B cell (primary cell): ENCODE measurements at regions not wholly inside any gene's neighbourhood (a gene's known extent, or its start where the extent isn't known, plus 50 kb on each side); places are given as distances from the start of the nearest gene placed in this dataset.

Experiments
- ATAC-seq: fragments of 200-7000 bp; cut with Tn5 transposase; one replicate; pipeline ENCODE4 v1.10.0; 2021; ENCODE audit warnings: low read depth, mild to moderate bottlenecking, moderate number of reproducible peaks, moderate library complexity
- CTCF ChIA-PET: fragments of 350-600 bp; sonication (Branson Sonifier 250); formaldehyde crosslinking; loops from one replicate; lab custom pipeline; 2021; ENCODE audit warnings: antibody characterized with exemption, inconsistent platforms; lab: Charles Lee
- POLR2A ChIA-PET: fragments of 350-600 bp; sonication (Branson Sonifier 250); formaldehyde crosslinking; loops from one replicate; lab custom pipeline; 2021; ENCODE audit warnings: antibody characterized with exemption; lab: Charles Lee
- DNase-seq: peaks from one replicate; pipeline ENCODE4 v3.0.0; 2013
- H2AFZ ChIP-seq: 2 replicates; pipeline ENCODE4 v1.6.1; 2012; ENCODE audit warnings: mild to moderate bottlenecking, low read depth, low read length; ENCODE audit not compliant: insufficient read depth, poor library complexity, severe bottlenecking
- H3K27ac ChIP-seq, 2 donors: 1 replicate in 1 of 2; 2 replicates in 1 of 2; pipeline ENCODE4 v1.5.1; 2012 to 2013; ENCODE audit warnings: low read length in 2 of 2, mild to moderate bottlenecking in 2 of 2, moderate library complexity in 1 of 2
- H3K27me3 ChIP-seq, 4 experiments: fragments of 200-600 bp in 1 of 4; sonication (generic) in 1 of 4; replicated peaks in 1 of 4; 1 replicate in 2 of 4; 2 replicates in 2 of 4; pipeline versions ENCODE4 v1.6.1 to v1.7.0; 2013 to 2016; ENCODE audit warnings: low read length in 3 of 4, mild to moderate bottlenecking in 2 of 4, mixed read lengths in 1 of 4, moderate library complexity in 1 of 4; ENCODE audit not compliant: insufficient read depth in 4 of 4, control insufficient read depth in 3 of 4; ENCODE audit errors: control extremely low read depth in 1 of 4
- H3K36me3 ChIP-seq, 2 experiments: replicated peaks in 1 of 2; 1 replicate in 1 of 2; 2 replicates in 1 of 2; pipeline versions ENCODE4 v1.6.1 to v1.7.1; 2013; ENCODE audit warnings: low read length in 1 of 2; ENCODE audit not compliant: insufficient read depth in 2 of 2, control insufficient read depth in 1 of 2; ENCODE audit errors: control extremely low read depth in 1 of 2, extremely low read depth in 1 of 2
- H3K4me1 ChIP-seq, 2 donors: fragments of 200-600 bp in 1 of 2; sonication (generic) in 1 of 2; 1 replicate in 1 of 2; 2 replicates in 1 of 2; pipeline versions ENCODE4 v1.5.1 to v1.6.1; 2013 to 2017; ENCODE audit warnings: low read length in 2 of 2; ENCODE audit not compliant: control insufficient read depth in 2 of 2, insufficient read depth in 2 of 2
- H3K4me2 ChIP-seq: replicated peaks from 2 replicates; pipeline ENCODE3; 2012; ENCODE audit warnings: mild to moderate bottlenecking, low read depth, low read length; ENCODE audit not compliant: poor library complexity, severe bottlenecking
- H3K4me3 ChIP-seq, 5 experiments: fragments of 200-600 bp in 1 of 5; sonication (generic) in 1 of 5; 1 replicate in 3 of 5; 2 replicates in 2 of 5; pipeline versions ENCODE4 v1.5.1 to v1.7.0; 2011 to 2016; ENCODE audit warnings: low read length in 4 of 5, mild to moderate bottlenecking in 4 of 5, low read depth in 2 of 5, control low read depth in 1 of 5, moderate library complexity in 1 of 5; ENCODE audit not compliant: insufficient read depth in 1 of 5; ENCODE audit errors: control extremely low read depth in 1 of 5, extremely low read depth in 1 of 5
- H3K79me2 ChIP-seq: fragments of 200-600 bp; sonication (generic); one replicate; pipeline ENCODE4 v1.6.0; 2016; ENCODE audit warnings: low read length; ENCODE audit not compliant: control insufficient read depth, insufficient read depth
- H3K9ac ChIP-seq: fragments of 200-600 bp; sonication (generic); 2 replicates; pipeline ENCODE4 v1.6.1; 2017; ENCODE audit warnings: mild to moderate bottlenecking, low read length, moderate library complexity
- H3K9me3 ChIP-seq, 3 donors: one replicate each; pipeline versions ENCODE4 v1.6.1 to v1.7.1; 2013; ENCODE audit warnings: low read length in 2 of 3; ENCODE audit not compliant: control insufficient read depth in 2 of 3, insufficient read depth in 1 of 3; ENCODE audit errors: control extremely low read depth in 1 of 3
- H4K20me1 ChIP-seq: 2 replicates; pipeline ENCODE4 v1.6.0; 2012; ENCODE audit warnings: mild to moderate bottlenecking, low read length; ENCODE audit not compliant: insufficient read depth, control insufficient read depth, poor library complexity, severe bottlenecking
- H3K27ac Mint-ChIP-seq: one replicate; pipeline ENCODE4 v1.8.0; 2021; ENCODE audit warnings: mixed read lengths
- H3K27me3 Mint-ChIP-seq: one replicate; pipeline ENCODE4 v1.8.0; 2021; ENCODE audit warnings: mixed read lengths
- H3K4me1 Mint-ChIP-seq: one replicate; pipeline ENCODE4 v1.8.0; 2021; ENCODE audit warnings: mixed read lengths
- H3K4me3 Mint-ChIP-seq: one replicate; pipeline ENCODE4 v1.8.0; 2021; ENCODE audit warnings: mixed read lengths
- H3K9me3 Mint-ChIP-seq: one replicate; pipeline ENCODE4 v1.8.0; 2022; ENCODE audit warnings: mixed read lengths; ENCODE audit not compliant: insufficient read depth
- EZH2 ChIP-seq: IDR thresholded peaks from 2 replicates; pipeline ENCODE4 v1.6.1; 2012; ENCODE audit warnings: borderline replicate concordance, low read depth, mild to moderate bottlenecking, moderate library complexity, low read length; ENCODE audit not compliant: insufficient read depth, poor library complexity, severe bottlenecking
- WGBS: methylation state at CpG from one replicate; pipeline ENCODE4 v1.1.5; 2013; ENCODE audit warnings: missing lambda C conversion rate; ENCODE audit not compliant: insufficient coverage; 5-methylcytosine and 5-hydroxymethylcytosine counted together
- intact Hi-C: fragments of 100-400 bp; cut with micrococcal nuclease; formaldehyde crosslinking; loops from one replicate; pipeline ENCODE4 v1.10.0; 2022
- TF ChIP-seq, protein P1 (sequence below): fragments of 200-600 bp; IDR thresholded peaks from one replicate; pipeline ENCODE4 v1.8.0; 2022; ENCODE audit warnings: antibody characterized with exemption, mild to moderate bottlenecking

DNA sequence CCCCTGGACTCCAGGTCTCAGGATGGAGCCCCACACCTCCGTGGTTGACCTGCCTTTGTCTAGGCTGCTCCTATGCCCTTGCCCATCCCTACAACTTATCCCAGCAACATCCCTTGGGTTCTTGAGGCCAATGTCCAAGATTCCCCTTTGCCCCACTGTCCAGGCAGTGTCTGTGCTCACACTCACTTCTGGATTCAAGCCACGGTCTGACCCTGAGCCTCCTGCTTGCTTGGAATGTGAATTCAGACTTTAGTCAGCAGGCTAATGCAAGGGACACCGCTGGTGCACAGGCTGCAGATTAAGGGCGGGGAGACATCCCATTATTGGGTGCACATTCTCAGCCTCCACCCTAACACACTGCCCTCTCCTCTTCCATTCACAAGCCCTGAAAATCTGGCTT lies 154.1 kb downstream of the WNT5A start:
- ATAC-seq = no peak
- Histone ChIP-seq H2AFZ (no peak overlapping the region), H3K4me2 (no peak overlapping the region), H3K9ac (no peak overlapping the region), H3K27ac (no peak overlapping the region), H3K9me3 (peaks cover 0 to 21% (median 0%) of the 10 kb centered on the region in 3 donors), H3K79me2 (no peaks in the 10 kb centered on the region), H3K36me3 (no peaks in the 10 kb centered on the region), H3K4me1 (no peaks in the 10 kb centered on the region), H3K27me3 (no peaks in the 10 kb centered on the region), H4K20me1 (no peaks in the 10 kb centered on the region), H3K4me3 (no peak overlapping the region)
- ChIA-PET POLR2A (no interaction called here), CTCF (no interaction called here)
- Mint-ChIP-seq H3K27me3 (peaks cover 4% of the 10 kb centered on the region), H3K4me1 (no peaks in the 10 kb centered on the region), H3K4me3 (no peak overlapping the region), H3K27ac (no peak overlapping the region), H3K9me3 (no peaks in the 10 kb centered on the region)
- intact Hi-C loops = no loop called here
- WGBS = 82% methylated on average over 4 of the region's 4 CpGs
- TF ChIP-seq, protein P1, sequence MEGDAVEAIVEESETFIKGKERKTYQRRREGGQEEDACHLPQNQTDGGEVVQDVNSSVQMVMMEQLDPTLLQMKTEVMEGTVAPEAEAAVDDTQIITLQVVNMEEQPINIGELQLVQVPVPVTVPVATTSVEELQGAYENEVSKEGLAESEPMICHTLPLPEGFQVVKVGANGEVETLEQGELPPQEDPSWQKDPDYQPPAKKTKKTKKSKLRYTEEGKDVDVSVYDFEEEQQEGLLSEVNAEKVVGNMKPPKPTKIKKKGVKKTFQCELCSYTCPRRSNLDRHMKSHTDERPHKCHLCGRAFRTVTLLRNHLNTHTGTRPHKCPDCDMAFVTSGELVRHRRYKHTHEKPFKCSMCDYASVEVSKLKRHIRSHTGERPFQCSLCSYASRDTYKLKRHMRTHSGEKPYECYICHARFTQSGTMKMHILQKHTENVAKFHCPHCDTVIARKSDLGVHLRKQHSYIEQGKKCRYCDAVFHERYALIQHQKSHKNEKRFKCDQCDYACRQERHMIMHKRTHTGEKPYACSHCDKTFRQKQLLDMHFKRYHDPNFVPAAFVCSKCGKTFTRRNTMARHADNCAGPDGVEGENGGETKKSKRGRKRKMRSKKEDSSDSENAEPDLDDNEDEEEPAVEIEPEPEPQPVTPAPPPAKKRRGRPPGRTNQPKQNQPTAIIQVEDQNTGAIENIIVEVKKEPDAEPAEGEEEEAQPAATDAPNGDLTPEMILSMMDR = no peak
- no peak for TF ChIP-seq EZH2
- DNase-seq = no peak

DNA sequence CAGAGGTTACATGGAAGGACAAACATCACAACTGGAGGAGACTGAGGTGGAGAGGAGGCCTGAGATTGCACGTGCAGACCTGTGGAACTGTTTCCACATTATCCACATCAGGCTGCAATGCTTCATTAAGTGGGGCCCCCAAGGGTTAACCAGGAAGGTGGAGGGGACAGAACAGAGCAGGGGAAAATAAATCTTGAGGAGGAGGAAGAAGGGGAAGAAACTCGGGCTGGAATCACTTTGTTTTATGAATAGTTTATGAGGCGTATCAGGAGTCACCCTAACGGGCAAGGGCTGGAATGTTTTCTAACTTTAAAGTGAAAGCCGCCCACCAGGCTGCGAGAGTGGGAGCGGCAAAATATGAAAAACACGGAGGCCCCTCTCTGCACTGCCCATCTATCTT lies 154.9 kb downstream of the WNT5A start:
- intact Hi-C loops = no loop called here
- no peaks in the 10 kb centered on the region for H3K9me3 Mint-ChIP-seq
- H3K27ac Mint-ChIP-seq = no peak overlapping the region
- Histone ChIP-seq H3K9ac (no peak overlapping the region), H3K36me3 (no peaks in the 10 kb centered on the region), H3K4me1 (no peaks in the 10 kb centered on the region), H3K27me3 (no peaks in the 10 kb centered on the region), H3K9me3 (peaks cover 0 to 15% (median 0%) of the 10 kb centered on the region in 3 donors), H4K20me1 (no peaks in the 10 kb centered on the region), H2AFZ (no peak overlapping the region), H3K4me2 (no peak overlapping the region), H3K79me2 (no peaks in the 10 kb centered on the region), H3K4me3 (no peak overlapping the region), H3K27ac (no peak overlapping the region)
- TF ChIP-seq, protein P1 = no peak
- TF ChIP-seq EZH2 = no peak
- peaks cover 4% of the 10 kb centered on the region for H3K27me3 Mint-ChIP-seq
- CTCF ChIA-PET = no interaction called here
- no peak for DNase-seq
- H3K4me3 Mint-ChIP-seq = no peak overlapping the region
- WGBS = 92% methylated on average over 6 of the region's 8 CpGs
- POLR2A ChIA-PET = no interaction called here
- H3K4me1 Mint-ChIP-seq = no peaks in the 10 kb centered on the region
- ATAC-seq = no peak
